Calu3 (cell line): ENCODE measurements at regions not wholly inside any gene's neighbourhood (a gene's known extent, or its start where the extent isn't known, plus 50 kb on each side); places are given as distances from the start of the nearest gene placed in this dataset.

Experiments used
- BruUV-seq: library from RNA; stranded (reverse); fragments of 400-500 nt; replicated peaks from 2 replicates; lab custom pipeline; 2021; lab: Mats Ljungman, UMichigan
- CTCF ChIA-PET: fragments of 300-600 bp; sonication (Branson Sonifier 250); formaldehyde crosslinking; loops from one replicate; lab custom pipeline; 2022; ENCODE audit warnings: antibody characterized with exemption; lab: Charles Lee
- DNase-seq: peaks from one replicate; pipeline ENCODE4 v3.0.0; 2022
- H3K27ac Mint-ChIP-seq: one replicate; pipeline ENCODE4 v1.8.0; 2022; ENCODE audit warnings: mixed read lengths; ENCODE audit not compliant: unreplicated experiment
- H3K27me3 Mint-ChIP-seq: one replicate; pipeline ENCODE4 v1.8.0; 2022; ENCODE audit warnings: mixed read lengths; ENCODE audit not compliant: unreplicated experiment
- H3K36me3 Mint-ChIP-seq: one replicate; pipeline ENCODE4 v1.8.0; 2022; ENCODE audit warnings: mild to moderate bottlenecking, moderate library complexity, mixed read lengths; ENCODE audit not compliant: insufficient read depth, unreplicated experiment
- H3K4me1 Mint-ChIP-seq: one replicate; pipeline ENCODE4 v1.8.0; 2022; ENCODE audit warnings: mild to moderate bottlenecking, low read depth, mixed read lengths; ENCODE audit not compliant: unreplicated experiment
- H3K4me3 Mint-ChIP-seq: one replicate; pipeline ENCODE4 v1.8.0; 2022; ENCODE audit warnings: mild to moderate bottlenecking, low read depth, moderate library complexity, mixed read lengths; ENCODE audit not compliant: unreplicated experiment
- H3K9me3 Mint-ChIP-seq: one replicate; pipeline ENCODE4 v1.8.0; 2022; ENCODE audit warnings: low read depth, mixed read lengths; ENCODE audit not compliant: unreplicated experiment
- intact Hi-C: fragments of 100-400 bp; cut with micrococcal nuclease; formaldehyde crosslinking; loops from one replicate; pipeline ENCODE4 v1.10.0; 2022; ENCODE audit not compliant: unreplicated experiment
- TF ChIP-seq, protein P1 (sequence below): fragments of 200-600 bp; IDR thresholded peaks from one replicate; pipeline ENCODE4 v1.8.0; 2022; ENCODE audit warnings: antibody characterized with exemption; ENCODE audit not compliant: unreplicated experiment

DNA sequence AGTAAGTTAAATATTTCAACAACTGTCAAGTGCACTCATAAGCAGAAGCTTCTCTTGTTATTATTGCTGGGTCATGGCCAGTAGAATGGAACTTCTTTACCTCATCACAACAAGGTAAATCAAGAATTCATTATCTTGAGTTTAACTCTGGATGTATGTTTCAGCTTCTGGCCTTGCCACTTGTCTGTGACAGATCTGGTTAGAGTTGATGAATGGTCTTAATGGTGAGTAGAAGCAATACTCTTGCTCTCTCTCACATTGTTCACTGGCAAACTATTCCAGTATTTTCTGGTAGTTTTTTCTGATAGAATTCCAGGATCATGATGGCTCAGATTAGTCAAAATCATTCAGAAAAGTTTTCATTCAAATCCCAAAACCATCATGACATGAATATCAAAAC, 51.3 kb upstream of the NR4A2 start:
- Mint-ChIP-seq H3K4me1 (peaks cover 7% of the 10 kb centered on the region), H3K27me3 (no peaks in the 10 kb centered on the region), H3K9me3 (peaks cover under 1% of the 10 kb centered on the region), H3K4me3 (no peak overlapping the region), H3K36me3 (no peaks in the 10 kb centered on the region), H3K27ac (no peak overlapping the region)
- no peak for DNase-seq
- TF ChIP-seq, protein P1, sequence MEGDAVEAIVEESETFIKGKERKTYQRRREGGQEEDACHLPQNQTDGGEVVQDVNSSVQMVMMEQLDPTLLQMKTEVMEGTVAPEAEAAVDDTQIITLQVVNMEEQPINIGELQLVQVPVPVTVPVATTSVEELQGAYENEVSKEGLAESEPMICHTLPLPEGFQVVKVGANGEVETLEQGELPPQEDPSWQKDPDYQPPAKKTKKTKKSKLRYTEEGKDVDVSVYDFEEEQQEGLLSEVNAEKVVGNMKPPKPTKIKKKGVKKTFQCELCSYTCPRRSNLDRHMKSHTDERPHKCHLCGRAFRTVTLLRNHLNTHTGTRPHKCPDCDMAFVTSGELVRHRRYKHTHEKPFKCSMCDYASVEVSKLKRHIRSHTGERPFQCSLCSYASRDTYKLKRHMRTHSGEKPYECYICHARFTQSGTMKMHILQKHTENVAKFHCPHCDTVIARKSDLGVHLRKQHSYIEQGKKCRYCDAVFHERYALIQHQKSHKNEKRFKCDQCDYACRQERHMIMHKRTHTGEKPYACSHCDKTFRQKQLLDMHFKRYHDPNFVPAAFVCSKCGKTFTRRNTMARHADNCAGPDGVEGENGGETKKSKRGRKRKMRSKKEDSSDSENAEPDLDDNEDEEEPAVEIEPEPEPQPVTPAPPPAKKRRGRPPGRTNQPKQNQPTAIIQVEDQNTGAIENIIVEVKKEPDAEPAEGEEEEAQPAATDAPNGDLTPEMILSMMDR = no peak
- CTCF ChIA-PET = interaction anchor here (0.7 kb wide), 1 partner anchor 77 kb away, joined by 3 read pairs; no protein-coding TSS in a partner anchor
- intact Hi-C loops = no loop called here
- BruUV-seq = no TSS peak

DNA sequence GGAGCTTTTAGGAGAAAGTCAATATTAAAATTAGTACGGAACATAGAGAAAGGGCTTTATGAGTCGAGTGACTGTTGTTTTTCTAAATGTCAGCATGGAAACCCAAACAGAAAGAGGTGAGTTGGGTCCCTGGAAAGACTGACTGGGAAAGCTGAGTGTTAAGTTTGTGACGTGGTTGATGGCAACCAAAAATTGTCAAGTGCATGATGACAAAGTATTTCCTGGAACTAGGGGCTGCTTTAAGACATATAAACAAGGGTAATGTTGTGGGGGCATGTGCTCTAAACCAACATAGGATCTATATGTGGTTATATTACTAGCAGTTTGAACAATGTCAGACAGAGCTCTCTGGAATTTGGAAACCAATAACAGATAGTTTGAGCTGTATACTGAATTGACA, 50.9 kb upstream of the GPD2 start:
- intact Hi-C loops = no loop called here
- DNase-seq = no peak
- Mint-ChIP-seq H3K27me3 (no peaks in the 10 kb centered on the region), H3K27ac (no peak overlapping the region), H3K36me3 (no peaks in the 10 kb centered on the region), H3K4me3 (no peak overlapping the region), H3K4me1 (peaks cover 7% of the 10 kb centered on the region), H3K9me3 (no peaks in the 10 kb centered on the region)
- no TSS peak for BruUV-seq
- CTCF ChIA-PET = no interaction called here
- TF ChIP-seq, protein P1 = no peak
